Fibroblast of lung (primary cell): ENCODE measurements at regions not wholly inside any gene's neighbourhood (a gene's known extent, or its start where the extent isn't known, plus 50 kb on each side); places are given as distances from the start of the nearest gene placed in this dataset.

Experiments used
- DNase-seq, 2 donors: peaks; one replicate each; pipeline versions ENCODE4 v3.0.0 to v3.0.0-alpha.2; 2010; ENCODE audit warnings: low read depth in 2 of 2
- H2AFZ ChIP-seq: 2 replicates; pipeline ENCODE4 v1.5.1; 2012; ENCODE audit warnings: low read length, control low read depth, inconsistent platforms
- H3K27ac ChIP-seq: 2 replicates; pipeline ENCODE4 v1.5.1; 2011; ENCODE audit warnings: low read length, control low read depth; ENCODE audit not compliant: insufficient read depth
- H3K27me3 ChIP-seq: 2 replicates; pipeline ENCODE4 v1.5.1; 2011; ENCODE audit warnings: mild to moderate bottlenecking, low read length; ENCODE audit not compliant: control insufficient read depth, insufficient read depth
- H3K36me3 ChIP-seq: 2 replicates; pipeline ENCODE4 v1.5.1; 2011; ENCODE audit warnings: low read length; ENCODE audit not compliant: control insufficient read depth, insufficient read depth
- H3K4me1 ChIP-seq: 2 replicates; pipeline ENCODE4 v1.5.1; 2011; ENCODE audit warnings: low read length; ENCODE audit not compliant: control insufficient read depth, insufficient read depth; ENCODE audit errors: extremely low read depth
- H3K4me2 ChIP-seq: 2 replicates; pipeline ENCODE4 v1.5.1; 2011; ENCODE audit warnings: low read length, control low read depth; ENCODE audit not compliant: insufficient read depth; ENCODE audit errors: extremely low read depth
- H3K4me3 ChIP-seq, 4 experiments: fragments of 200-600 bp in 1 of 4; sonication (generic) in 1 of 4; replicated peaks in 1 of 4; 2 replicates each; pipeline ENCODE4 v1.5.1; 2011 to 2016; ENCODE audit warnings: low read length in 4 of 4, low read depth in 3 of 4, mild to moderate bottlenecking in 3 of 4, control low read depth in 2 of 4, inconsistent platforms in 1 of 4, mixed read lengths in 1 of 4; ENCODE audit not compliant: insufficient read depth in 1 of 4; ENCODE audit errors: control extremely low read depth in 1 of 4
- H3K79me2 ChIP-seq: 2 replicates; pipeline ENCODE4 v1.5.1; 2012; ENCODE audit warnings: mild to moderate bottlenecking, low read length, inconsistent platforms; ENCODE audit not compliant: control insufficient read depth, insufficient read depth
- H3K9ac ChIP-seq: 2 replicates; pipeline ENCODE4 v1.5.1; 2011; ENCODE audit warnings: mild to moderate bottlenecking, low read length, control low read depth; ENCODE audit not compliant: insufficient read depth
- H3K9me3 ChIP-seq: 2 replicates; pipeline ENCODE4 v1.5.1; 2012; ENCODE audit warnings: low read depth, low read length; ENCODE audit not compliant: control insufficient read depth, insufficient read depth
- H4K20me1 ChIP-seq: 2 replicates; pipeline ENCODE4 v1.5.1; 2011; ENCODE audit warnings: low read length; ENCODE audit not compliant: control insufficient read depth, insufficient read depth; ENCODE audit errors: extremely low read depth
- EZH2 ChIP-seq: IDR thresholded peaks from 2 replicates; pipeline ENCODE4 v1.5.1; 2012; ENCODE audit warnings: low read length, control low read depth, mild to moderate bottlenecking; ENCODE audit errors: missing control alignments
- TF ChIP-seq, protein P1 (sequence below), 2 donors: IDR thresholded peaks in 1 of 2; conservative IDR thresholded peaks in 1 of 2; 1 replicate in 1 of 2; 2 replicates in 1 of 2; pipeline ENCODE4 v1.5.1; 2011 to 2012; ENCODE audit warnings: low read length in 2 of 2, control low read depth in 1 of 2, inconsistent platforms in 1 of 2, low read depth in 1 of 2, mild to moderate bottlenecking in 1 of 2

DNA sequence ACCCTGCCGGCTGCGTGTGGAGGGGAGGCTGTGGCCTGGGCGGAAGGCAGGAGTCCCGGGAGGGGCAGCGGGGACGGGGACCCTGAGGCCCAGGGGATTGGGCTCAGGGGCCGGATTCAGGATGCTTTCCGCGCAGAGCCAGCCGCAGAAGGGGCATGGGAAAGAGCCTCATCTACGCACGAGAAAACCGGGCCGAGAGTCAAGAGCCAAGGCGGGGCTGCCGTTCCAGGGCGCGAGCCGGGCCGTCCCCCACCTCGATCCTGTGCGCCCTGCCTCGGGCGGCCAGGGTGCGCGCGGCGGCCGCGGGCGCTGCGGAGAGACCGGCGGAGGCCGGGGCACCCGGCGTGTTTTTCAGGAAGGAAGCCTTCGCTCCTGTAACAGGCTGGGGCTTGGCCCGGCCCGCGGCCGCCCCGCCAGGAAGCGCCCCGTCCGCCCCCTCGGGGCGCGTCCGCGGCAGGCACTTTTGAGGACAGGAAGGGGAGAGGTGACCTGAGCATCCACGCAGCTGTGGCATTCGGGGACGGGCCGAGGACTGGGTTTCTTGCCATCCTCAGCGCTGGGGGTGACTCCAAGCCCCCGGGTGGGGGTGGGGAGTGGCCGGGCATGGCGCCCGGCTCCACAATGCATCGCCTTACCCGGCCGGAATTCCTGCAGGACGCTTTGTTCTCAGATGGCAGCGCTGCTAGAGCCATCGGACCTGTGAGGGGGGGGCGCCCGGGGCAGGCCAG lies 62.3 kb upstream of the GATA2 start:
- Histone ChIP-seq H3K9me3 (no peaks in the 10 kb centered on the region), H3K79me2 (no peaks in the 10 kb centered on the region), H2AFZ (no peak overlapping the region), H3K36me3 (no peaks in the 10 kb centered on the region), H3K4me2 (no peak overlapping the region), H3K9ac (no peak overlapping the region), H3K4me3 (no peak overlapping the region), H3K27me3 (peaks cover 24% of the 10 kb centered on the region), H4K20me1 (no peaks in the 10 kb centered on the region), H3K4me1 (no peaks in the 10 kb centered on the region), H3K27ac (no peak overlapping the region)
- DNase-seq, result no peak
- TF ChIP-seq EZH2, result no peak
- TF ChIP-seq, protein P1, sequence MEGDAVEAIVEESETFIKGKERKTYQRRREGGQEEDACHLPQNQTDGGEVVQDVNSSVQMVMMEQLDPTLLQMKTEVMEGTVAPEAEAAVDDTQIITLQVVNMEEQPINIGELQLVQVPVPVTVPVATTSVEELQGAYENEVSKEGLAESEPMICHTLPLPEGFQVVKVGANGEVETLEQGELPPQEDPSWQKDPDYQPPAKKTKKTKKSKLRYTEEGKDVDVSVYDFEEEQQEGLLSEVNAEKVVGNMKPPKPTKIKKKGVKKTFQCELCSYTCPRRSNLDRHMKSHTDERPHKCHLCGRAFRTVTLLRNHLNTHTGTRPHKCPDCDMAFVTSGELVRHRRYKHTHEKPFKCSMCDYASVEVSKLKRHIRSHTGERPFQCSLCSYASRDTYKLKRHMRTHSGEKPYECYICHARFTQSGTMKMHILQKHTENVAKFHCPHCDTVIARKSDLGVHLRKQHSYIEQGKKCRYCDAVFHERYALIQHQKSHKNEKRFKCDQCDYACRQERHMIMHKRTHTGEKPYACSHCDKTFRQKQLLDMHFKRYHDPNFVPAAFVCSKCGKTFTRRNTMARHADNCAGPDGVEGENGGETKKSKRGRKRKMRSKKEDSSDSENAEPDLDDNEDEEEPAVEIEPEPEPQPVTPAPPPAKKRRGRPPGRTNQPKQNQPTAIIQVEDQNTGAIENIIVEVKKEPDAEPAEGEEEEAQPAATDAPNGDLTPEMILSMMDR (conservative IDR thresholded peaks at IDR 0.05 in 1 of 2, IDR thresholded peaks at IDR 0.05 in 1 of 2; ENCODE audit: low read depth in 1 of 2, low read length in 2 of 2), result no peak

DNA sequence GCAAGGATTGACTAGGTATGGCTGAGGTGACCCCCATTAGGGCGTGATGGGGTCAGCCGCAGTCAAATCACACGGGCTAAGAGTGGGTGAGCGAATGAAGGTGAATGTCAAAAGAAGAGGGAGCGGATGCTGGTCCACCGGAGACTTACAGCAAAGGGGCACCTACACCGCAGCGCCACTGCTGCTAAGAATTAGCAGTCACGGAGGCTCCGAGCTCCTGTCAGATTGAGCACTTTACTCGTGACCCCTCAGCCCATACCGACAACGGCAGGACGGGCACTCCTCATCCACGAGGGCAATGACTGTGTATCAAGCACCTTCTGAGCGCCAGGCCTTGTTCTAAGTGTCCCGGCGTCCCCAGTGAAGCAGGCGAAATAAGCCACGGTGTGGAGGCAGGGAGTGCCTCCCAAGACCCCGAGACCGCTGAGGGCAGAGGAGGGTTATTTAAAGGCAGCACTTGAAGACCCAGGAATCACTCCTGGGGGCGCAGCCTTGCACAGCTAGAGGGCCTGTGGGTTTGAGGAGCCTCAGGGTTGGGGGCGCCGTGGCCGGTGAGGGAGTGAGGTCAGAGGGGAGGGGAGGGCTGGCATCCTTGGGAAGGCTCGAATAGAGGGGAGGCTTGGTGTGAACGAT lies 61.6 kb upstream of the GATA2 start:
- Histone ChIP-seq H3K27ac (no peak overlapping the region), H3K4me1 (peaks cover 2% of the 10 kb centered on the region), H2AFZ (no peak overlapping the region), H3K4me3 (no peak overlapping the region), H4K20me1 (no peaks in the 10 kb centered on the region), H3K36me3 (no peaks in the 10 kb centered on the region), H3K27me3 (peaks cover 24% of the 10 kb centered on the region), H3K9me3 (no peaks in the 10 kb centered on the region), H3K9ac (no peak overlapping the region), H3K79me2 (no peaks in the 10 kb centered on the region), H3K4me2 (no peak overlapping the region)
- TF ChIP-seq, protein P1 (conservative IDR thresholded peaks at IDR 0.05 in 1 of 2, IDR thresholded peaks at IDR 0.05 in 1 of 2; ENCODE audit: low read depth in 1 of 2, low read length in 2 of 2), result no peak
- peak; percentile 51 for TF ChIP-seq EZH2
- DNase-seq, result no peak

DNA sequence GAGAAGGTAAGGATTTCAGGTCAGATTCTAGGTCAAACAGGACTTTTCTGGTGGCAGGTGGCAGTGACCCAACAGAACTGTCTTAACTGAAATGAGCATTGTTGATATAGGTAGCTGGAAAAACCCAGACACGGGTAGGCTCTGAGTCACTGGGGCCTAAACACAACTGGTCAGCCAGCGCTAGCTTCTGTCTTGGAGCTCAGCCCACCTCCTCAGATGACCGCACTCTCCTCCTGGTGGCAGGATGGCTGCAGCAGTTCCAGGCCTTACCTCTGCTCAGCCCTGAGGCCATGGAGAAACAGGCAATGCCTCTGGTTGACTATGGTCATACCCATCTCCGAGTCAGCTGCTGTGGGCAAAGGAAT lies 61.1 kb upstream of the GATA2 start:
- Histone ChIP-seq H2AFZ (no peak overlapping the region), H3K27me3 (peaks cover 24% of the 10 kb centered on the region), H4K20me1 (no peaks in the 10 kb centered on the region), H3K9ac (no peak overlapping the region), H3K9me3 (no peaks in the 10 kb centered on the region), H3K79me2 (no peaks in the 10 kb centered on the region), H3K36me3 (no peaks in the 10 kb centered on the region), H3K4me2 (no peak overlapping the region), H3K27ac (no peak overlapping the region), H3K4me3 (no peak overlapping the region), H3K4me1 (peaks cover 4% of the 10 kb centered on the region)
- TF ChIP-seq, protein P1 (conservative IDR thresholded peaks at IDR 0.05 in 1 of 2, IDR thresholded peaks at IDR 0.05 in 1 of 2; ENCODE audit: low read depth in 1 of 2, low read length in 2 of 2), result no peak
- no peak for TF ChIP-seq EZH2
- peak; percentile 18 to 88 for DNase-seq
